ENCODE measurements at regions not wholly inside any gene's neighbourhood (a gene's known extent, or its start where the extent isn't known, plus 50 kb on each side); places are given as distances from the start of the nearest gene placed in this dataset.
"Not testable (repeated sequence)": the region's sequence is repeated elsewhere in the genome, so short reads cannot be mapped to it uniquely, and the experiment has no call there.

DNA sequence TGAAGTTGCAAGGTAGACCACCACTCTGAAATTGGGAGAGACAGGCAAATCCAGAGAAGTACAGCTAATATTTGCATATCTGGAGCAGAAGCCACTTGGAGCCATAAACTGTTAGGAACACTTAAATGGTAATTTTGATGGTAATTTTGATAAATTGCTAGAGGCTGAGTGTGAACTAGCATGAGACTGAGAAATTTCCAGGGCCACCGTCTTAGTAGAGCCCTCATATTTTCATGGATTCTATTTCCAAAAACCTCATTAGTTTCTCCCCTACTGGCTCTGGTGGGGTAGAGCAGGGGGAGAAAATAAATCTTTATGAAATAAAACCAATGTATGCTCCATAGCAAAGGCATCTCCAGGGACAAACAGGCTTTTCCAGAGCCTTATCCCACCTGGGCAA lies 429.4 kb upstream of the DIPK2B start:
- no peak for ATAC-seq

DNA sequence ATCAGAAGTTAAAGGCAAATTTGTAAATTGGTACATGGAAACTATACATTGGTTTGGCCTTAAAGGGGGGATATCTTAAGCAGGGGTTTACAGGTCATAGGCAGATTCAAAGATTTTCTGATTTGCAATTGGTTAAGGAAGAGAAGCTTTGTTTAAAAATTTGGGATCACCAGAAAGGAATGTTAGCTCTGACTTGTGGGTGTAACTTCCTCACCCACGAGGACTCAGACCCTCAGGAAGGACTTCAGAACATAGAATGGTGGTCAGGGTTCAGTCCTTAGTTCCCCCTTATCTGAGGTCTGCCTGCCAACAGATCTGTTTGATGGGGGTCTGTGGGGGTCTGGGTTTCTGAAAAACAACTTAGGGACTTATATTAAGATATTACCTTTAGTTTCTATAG lies 427.4 kb upstream of the DIPK2B start:
- no peak for ATAC-seq

DNA sequence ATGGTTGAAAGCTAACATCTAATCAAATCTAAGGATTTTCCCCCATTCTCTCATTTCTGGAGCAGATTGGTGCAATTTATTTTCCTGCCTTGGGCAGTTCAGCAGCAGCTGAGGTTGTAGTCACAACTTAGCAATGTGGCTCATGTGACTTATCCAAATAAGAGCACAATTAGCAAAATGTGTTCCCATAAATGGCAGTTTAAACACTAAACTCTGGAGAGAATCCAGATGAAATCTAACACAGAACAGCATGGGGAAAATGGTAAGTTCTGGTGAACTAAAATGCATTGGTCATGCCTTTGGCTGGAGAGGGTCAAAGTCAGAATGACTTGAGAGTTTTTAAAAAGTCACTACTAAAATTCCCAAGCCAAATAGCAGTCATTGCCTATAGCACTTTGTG lies 422.6 kb upstream of the DIPK2B start:
- no peak for ATAC-seq

DNA sequence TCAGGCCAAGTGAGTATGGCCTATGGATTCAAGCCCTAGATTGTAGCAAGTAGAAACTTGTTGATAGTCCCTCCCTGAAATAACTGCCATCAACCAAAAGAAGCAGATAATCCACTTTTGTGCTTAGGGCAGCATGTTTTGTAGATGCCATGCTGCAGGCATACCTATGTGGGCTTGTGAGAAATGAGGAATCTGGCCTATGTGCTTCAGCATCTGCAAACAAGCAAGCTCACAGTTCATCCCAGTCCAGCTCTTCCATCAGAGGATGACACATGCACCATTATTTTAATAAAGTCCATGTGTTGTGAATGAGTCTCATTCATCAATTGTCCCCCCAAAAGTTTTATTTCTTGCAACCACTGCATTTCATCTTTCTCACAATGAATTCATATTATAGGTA lies 421.9 kb upstream of the DIPK2B start:
- no peak for ATAC-seq

DNA sequence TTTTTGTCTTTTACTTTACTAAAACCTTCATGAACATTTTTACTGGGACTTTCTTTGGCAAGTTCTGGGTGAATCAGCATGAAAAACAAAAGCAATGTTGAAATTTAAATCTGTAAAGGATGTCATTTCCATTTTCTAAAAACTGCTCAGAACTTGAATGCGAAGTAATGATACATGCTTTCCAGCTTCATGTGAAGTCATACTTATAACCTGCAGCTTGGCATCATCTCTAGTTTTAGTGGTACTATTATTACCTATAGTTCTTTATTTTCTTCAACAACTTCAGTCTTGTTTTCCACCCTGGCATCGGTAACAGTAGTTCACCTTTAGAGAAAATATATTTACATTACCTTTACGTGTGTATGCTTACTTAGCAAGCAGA lies 421.4 kb upstream of the DIPK2B start:
- ATAC-seq = peak; percentile 58 to 87

DNA sequence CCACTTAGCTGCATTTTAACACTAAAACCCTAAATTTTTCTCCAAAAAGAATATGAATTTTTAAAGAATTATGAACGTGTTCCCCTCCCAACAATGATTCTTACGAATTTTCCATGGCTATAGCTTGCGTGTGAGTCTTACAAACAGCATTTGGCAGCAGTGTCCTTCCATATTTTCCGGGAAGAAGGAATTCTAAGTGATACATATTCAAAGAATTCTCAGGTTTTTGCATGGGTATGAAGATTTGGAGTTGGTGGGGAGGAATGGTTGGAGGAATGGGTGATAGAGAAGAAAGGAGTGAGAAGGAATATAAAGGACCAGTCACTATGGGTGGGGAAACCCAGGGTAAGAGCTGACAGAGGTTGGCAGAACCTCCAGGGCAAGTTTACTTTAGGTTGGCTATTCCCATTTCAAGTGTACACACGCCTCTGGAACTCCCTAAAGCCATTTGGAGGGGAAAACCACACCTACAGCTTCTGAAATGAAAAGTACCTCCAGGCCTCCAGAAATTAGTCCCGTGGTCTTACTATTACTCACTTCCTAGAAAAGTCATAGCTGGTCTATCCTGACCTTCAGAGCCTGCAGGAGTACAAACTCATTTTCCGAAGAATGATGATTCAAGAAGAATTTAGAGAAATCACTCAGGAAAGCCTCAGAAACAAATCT lies 420.8 kb upstream of the DIPK2B start:
- peak; percentile 68 to 79 for ATAC-seq

DNA sequence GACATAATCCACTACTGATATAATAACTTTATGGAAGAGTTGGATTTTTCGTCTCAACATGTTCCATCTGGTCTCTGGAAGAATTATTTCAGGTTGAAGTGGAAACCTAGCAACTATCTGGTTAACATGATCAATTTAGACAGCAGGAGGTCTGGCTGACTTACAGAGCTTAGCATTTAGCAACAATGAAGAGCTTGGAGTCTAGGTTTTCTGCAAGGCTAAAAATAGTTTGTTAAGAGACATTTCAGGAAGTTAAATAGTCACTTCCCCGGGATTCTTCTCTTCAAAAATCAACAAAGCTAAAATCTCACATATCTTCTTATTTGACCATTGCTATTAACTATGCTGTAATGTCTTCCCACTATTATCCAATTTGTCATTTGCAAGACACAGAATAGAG lies 418.6 kb upstream of the DIPK2B start:
- no peak for ATAC-seq

DNA sequence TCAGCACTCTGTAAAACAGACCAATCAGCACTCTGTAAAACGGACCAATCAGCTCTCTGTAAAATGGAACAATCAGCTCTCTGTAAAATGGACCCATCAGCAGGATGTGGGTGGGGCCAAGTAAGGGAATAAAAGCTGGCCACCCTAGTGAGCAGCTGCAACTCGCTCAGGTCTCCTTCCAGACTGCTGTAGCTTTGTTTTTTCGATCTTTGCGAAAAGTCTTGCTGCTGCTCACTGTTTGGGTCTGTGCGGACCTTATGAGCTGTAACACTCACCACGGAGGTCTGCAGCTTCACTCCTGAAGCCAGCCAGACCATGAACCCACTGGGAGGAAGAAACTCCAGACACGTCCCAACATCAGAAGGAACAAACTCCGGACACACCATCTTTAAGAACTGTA lies 414.9 kb upstream of the DIPK2B start:
- ATAC-seq = not testable (repeated sequence)

DNA sequence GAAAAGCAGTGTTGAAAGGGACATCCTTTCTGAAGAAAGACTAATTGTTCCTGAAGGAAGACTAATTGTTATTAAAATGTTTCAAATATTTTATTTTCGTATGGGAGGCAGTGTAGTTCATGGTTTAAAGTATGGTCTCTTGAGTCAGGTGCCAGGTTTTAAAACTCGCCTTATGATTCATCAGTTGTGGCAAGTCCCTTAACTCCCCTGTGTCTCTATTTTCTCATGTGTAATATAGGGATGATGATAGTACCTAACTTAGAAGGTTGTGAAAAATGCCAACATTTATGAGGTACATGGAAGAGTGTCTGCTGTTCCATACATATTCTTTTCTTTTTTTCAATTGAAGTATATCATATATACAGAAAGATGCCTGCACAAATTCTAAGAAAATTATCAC lies 414.2 kb upstream of the DIPK2B start:
- peak; percentile 44 to 72 for ATAC-seq

DNA sequence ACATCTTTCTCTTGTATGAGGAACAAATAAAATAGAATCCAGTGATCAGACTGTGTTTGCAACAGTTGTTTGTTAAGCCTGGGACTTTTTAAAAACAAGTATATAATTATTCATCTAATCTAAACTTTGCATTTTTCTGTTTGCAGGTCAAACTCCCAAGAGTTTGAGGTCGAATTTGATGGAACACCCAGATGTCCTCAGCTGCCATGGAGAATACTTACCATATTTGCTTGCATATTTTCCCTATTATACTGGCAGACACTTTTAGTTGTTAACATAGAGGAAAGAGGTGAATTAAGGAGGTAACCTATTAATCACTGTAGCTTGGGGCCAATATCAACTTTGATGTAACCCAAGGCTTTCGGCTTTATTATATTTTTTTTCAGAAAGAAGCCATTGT lies 401.5 kb upstream of the DIPK2B start:
- ATAC-seq = no peak

DNA sequence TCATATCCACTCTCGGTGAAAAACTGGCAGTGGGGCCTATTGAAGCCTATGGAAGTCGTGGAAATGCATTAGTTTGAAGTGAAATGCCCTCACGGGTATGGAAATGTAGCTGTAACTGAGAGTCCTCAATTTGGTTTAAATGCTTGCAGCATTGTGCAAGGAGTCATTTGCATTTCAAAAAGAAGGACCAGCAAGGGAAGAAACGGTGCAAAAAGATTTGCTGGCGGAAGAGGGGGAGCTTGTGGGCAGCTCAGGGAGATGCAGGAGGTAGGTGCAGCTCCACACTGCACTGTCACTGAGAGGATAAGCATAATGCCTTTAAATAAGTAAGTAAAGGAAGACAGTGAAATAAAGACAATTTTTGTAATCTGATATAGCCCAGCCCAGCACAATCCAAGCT lies 400.4 kb upstream of the DIPK2B start:
- no peak for ATAC-seq

DNA sequence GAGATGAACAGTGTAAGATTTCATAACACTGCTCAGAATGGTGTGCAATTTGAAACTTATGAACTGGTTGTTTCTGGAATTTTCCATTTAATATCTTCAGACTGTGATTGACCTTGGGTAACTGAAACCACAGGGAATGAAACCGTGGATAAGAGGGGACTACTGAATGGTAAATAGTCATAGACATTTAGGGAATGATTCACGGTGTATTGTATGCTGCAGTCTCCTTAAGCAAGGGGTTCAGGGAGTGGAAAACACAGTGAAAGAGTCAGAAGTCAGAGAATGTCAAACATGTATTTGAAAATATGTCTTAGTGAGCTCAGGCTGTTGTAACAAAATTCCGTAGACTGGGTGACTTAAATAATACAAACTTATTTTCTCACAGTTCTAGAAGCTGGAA lies 398.2 kb upstream of the DIPK2B start:
- no peak for ATAC-seq

DNA sequence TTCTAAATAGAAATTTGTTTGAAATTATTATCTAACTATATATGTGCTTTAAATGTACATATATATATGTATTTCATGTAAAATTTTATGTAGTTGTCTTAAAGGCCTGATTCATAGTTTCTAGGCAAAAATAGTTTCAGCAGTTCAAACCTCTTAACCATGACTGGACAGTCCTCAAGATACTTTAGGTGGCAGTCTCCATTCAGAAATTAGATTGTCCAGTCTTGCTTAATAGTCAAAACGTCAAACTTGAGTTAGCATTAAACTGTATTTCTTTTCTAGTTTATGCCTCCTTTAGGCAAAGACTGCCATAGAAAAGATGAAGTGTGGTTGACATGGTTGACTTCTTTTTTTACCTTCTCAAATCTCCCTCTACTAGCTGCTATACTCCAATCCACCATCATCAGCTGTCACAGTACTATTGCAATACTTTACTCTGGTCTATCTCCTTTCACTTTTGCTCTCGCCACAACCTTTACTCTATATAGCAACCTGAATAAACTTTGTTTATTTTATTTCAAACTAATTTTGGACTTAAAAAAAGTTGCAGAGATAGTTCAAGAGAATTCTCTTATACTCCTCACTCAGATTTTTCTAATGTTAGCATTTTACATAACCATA lies 395.6 kb upstream of the DIPK2B start:
- ATAC-seq = no peak

DNA sequence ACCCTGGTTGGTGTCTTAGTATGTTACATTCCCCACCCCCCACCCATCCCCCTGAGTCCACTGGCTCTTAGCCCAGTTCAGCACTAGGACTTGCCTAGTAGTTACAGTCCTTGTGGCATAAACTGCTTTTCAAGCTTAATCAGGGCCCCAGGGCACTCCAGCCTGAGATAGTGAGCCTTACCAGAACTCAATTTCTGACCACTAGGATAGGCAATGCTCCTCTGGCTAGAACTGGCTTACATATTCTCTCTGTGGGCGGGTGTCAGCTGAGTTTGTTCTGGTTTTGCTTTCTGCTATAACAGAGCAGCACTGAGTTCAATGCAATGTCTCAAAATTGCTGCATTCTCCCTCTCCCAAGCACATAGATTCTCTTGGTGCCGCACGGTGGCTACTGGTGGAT lies 391.4 kb upstream of the DIPK2B start:
- ATAC-seq = no peak

DNA sequence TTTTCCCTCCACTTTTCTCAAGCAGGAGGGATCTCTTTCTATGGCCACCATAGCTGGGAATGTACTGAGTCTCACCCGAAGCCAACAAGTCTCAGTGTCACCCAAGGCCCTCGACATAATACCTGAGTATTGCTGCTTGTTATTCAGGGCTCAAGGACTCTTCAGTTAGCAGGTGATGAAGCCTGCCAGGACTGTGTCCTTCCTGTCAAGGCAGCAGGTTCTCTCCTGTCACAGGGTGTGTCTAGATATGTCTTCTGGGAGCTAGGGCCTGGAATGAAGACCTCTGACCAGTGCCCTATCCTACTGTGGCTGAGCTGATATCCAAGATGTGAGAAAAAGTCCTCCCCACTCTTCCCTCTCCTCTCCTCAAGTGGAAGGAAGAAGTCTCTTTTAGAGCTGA lies 391.0 kb upstream of the DIPK2B start:
- ATAC-seq = no peak

DNA sequence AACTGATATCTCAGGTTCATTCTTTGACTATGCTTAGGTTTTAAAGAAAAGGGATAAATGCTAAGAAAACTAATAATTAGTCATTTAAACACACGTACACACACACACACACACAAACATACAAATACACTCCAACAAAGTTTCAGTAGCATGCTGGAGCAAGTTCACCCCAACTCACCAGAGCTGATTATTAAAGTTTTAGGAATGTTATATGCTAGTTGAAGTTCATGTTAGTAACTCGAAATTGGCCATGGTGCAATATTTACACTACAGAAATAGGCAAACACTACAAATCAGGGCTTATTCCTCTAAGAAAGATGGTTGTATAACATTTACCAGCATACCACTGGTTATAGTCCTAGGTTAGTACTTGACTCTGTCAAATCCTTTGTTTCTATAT lies 384.0 kb upstream of the DIPK2B start:
- no peak for ATAC-seq

DNA sequence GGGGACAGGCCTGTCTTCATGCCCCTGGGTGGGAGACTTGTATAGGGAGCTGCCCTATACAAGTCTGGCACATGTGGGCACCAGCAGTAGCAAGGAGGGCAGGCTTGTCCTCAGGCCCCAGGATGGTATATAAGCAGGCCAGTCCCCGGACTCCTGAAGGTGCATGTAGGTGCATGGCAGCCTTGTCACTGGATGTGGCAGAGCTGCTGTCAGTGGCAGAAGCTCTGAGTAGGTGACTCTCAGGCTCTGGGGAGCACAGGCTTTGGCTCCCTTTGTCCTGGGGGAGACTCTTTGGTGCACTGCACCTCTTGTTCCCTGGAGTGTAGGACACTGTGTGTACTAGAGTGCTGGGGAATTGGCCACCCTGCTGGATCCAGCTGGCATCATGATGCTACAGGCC lies 376.7 kb upstream of the DIPK2B start:
- ATAC-seq = no peak

DNA sequence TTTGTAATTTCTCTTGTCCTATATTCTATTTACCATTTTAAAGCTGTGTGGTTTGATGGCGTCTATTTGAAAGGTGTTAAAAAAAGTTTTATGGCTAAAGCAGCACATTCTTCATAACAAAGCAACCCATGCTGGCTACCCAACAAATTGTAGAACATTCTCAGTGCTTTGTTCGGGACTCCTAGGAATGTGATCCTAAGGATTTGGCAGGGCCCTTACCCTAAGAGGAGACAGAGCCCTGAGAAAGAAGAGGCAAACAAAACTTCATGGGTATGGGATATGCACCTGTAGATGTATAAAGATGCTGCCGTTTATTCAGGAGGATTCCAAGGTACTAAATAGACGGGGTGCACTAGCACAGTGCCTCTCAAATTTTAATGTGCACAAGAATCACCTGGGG lies 370.8 kb upstream of the DIPK2B start:
- no peak for ATAC-seq

DNA sequence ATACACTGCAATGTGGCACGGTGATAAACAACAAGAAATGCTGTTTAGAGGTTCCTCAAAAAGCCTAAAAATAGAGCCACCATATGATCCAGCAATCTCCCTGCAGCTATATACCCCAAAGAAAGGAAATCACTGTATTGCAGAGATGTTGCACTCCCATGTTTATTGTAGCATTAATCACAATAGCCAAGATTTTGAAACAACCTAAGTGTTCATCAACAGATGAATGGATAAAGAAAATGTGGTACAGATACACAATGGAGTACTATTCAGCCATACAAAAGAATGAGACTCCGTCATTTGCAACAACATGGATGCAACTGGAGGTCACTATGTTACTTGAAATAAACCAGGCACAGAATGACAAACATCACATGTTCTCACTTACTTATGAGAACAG lies 365.8 kb upstream of the DIPK2B start:
- ATAC-seq = no peak

DNA sequence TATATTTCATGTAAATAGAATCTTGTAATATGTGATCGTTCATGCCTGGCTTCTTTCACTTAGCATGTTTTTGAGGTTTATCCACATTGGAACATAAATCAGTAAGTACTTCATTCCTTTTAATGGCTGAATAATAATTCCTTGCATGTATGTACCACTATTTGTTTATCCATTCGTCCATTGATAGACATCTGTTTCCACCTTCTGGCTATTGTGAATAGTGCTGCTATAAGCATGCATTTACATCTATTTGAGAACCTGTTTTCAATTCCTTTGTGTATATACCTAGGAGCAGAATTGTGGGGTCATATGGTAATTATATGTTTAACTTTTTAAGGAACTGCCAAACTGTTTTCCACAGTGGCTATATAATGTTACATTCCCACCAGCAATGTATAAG lies 356.7 kb upstream of the DIPK2B start:
- no peak for ATAC-seq

DNA sequence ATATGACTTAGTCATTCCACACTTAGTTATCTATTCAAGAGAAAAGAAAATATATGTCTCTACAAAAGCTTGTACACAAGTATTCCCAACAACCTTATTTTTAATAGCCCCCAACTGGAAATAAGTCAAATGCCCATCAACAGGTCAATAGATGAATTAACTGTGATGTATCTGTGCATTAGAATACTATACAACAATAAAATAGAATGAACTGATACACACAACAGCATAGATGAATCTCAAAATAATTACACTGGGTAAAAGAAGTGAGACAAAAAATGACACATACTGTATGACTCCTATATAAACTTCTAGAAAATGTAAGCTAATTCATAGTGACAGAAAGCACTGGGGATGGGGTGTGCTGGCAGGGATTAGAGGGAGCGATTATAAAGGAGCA lies 354.1 kb upstream of the DIPK2B start:
- ATAC-seq = no peak

DNA sequence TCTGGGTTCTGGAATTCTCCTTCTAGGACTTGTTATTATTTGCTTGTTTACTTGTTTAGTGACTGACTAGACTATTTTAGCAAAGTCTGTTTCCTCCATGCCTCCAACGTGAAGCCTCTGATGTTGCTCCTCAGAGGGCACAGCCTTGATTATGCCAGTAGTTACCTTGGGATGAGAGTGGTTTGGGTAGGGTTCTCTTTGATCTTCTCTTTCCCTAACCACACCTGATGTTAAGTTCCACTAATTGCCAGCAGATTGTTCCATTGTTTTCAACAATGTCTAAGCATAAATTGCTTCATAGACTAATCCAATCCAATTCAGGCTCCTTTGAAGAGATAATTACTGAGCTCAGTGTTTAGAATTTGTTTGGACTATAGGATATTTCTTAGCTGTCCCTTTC lies 352.7 kb upstream of the DIPK2B start:
- no peak for ATAC-seq

DNA sequence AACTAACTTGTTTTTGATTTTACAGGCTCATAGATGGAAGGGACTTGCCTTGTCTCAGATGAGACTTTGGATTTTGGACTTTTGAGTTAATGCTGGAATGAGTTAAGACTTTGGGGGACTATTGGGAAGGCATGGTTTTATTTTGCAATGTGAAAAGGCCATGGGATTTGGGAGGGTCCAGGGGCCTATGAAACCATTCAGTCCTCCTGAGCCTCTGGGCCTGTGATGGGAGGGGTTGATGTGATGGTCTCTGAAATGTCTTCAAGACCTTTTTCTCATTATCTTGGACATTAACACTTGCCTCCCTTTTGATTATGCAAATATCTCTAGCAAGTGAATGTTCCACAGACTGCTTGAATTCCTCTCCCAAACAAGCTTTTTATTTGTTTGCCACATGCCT lies 346.0 kb upstream of the DIPK2B start:
- ATAC-seq = not testable (repeated sequence)

DNA sequence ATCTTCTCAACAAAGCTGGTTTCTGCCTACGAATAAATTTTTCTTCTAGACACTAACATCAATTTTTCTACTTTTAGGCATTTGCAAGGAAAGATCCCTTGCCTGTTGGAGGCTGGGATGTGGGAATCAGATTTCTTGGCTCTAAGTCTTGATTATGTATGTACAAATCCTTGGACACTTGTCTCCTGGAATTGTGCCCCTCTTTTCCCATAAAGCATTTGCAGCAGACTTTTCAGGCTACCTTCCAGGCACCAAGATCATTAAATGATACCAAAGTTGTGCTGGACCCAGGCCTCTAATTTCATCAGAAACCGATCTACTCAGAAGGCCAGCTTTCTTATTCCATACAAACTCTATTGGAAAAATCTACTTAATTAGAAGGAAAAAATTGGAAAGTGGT lies 339.5 kb upstream of the DIPK2B start:
- no peak for ATAC-seq

DNA sequence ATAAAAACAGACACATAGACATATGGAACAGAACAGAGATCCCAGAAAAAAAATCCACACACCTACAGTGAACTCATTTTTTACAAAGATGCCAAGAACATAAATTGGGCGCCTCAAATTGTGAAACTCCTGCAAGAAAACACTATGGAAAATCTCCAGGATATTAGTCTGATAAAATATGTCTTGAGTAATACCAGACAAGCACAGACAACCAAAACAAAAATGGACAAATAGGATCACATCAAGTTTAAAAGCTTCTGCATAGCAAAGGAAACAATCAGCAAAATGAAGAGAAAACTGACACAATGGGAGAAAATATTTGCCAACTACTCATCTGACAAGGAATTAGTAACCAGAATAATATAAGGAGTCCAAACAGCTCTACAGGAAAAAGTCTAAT lies 337.3 kb upstream of the DIPK2B start:
- ATAC-seq = no peak
